ENCODE measurements at regions not wholly inside any gene's neighbourhood (a gene's known extent, or its start where the extent isn't known, plus 50 kb on each side); places are given as distances from the start of the nearest gene placed in this dataset.

GRCh38 chr1:168454211-168454815 lies 89.5 kb downstream of the XCL2 start:
- TF ChIP-seq, protein P1, sequence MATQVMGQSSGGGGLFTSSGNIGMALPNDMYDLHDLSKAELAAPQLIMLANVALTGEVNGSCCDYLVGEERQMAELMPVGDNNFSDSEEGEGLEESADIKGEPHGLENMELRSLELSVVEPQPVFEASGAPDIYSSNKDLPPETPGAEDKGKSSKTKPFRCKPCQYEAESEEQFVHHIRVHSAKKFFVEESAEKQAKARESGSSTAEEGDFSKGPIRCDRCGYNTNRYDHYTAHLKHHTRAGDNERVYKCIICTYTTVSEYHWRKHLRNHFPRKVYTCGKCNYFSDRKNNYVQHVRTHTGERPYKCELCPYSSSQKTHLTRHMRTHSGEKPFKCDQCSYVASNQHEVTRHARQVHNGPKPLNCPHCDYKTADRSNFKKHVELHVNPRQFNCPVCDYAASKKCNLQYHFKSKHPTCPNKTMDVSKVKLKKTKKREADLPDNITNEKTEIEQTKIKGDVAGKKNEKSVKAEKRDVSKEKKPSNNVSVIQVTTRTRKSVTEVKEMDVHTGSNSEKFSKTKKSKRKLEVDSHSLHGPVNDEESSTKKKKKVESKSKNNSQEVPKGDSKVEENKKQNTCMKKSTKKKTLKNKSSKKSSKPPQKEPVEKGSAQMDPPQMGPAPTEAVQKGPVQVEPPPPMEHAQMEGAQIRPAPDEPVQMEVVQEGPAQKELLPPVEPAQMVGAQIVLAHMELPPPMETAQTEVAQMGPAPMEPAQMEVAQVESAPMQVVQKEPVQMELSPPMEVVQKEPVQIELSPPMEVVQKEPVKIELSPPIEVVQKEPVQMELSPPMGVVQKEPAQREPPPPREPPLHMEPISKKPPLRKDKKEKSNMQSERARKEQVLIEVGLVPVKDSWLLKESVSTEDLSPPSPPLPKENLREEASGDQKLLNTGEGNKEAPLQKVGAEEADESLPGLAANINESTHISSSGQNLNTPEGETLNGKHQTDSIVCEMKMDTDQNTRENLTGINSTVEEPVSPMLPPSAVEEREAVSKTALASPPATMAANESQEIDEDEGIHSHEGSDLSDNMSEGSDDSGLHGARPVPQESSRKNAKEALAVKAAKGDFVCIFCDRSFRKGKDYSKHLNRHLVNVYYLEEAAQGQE (IDR thresholded peaks at IDR 0.05; ENCODE audit: insufficient read depth in 1 of 2, low read depth in 2 of 2, low read length in 2 of 2): no peak
- TF ChIP-seq SIN3A (IDR thresholded peaks at IDR 0.05; ENCODE audit: borderline replicate concordance, insufficient read depth, low read length): no peak
- TF ChIP-seq FOXP2 (optimal IDR thresholded peaks at IDR 0.05; ENCODE audit: borderline replicate concordance, extremely low read depth, extremely low read length, insufficient read depth): no peak
- no peak for TF ChIP-seq POLR2AphosphoS5 (IDR thresholded peaks at IDR 0.05; ENCODE audit: low read depth, low read length)
- TF ChIP-seq TAF1 (IDR thresholded peaks at IDR 0.05; ENCODE audit: borderline replicate concordance, insufficient read depth, low read length): no peak

DNA sequence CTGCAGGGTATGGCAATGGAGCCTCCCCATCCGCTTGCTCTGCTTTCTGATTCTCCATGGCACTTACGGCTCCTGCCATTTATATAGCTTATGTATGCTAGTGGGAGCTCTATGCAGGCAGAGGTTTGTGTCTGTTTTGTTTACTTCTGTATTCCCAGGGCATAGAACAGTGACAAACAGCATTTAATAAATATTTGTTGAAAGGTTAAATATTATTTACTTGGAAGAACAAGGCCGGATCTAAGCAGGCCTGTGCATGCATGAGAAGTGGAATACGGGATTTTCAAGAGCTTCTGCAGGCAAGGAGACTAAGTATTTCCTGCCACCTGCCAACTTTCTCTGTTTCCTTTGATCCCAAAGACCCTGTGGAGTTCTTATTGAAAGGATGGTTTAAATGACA lies 90.7 kb downstream of the XCL2 start:
- TF ChIP-seq POLR2AphosphoS5 (IDR thresholded peaks at IDR 0.05; ENCODE audit: low read depth, low read length): no peak
- TF ChIP-seq FOXP2 (optimal IDR thresholded peaks at IDR 0.05; ENCODE audit: borderline replicate concordance, extremely low read depth, extremely low read length, insufficient read depth): no peak
- TF ChIP-seq SIN3A (IDR thresholded peaks at IDR 0.05; ENCODE audit: borderline replicate concordance, insufficient read depth, low read length): no peak
- no peak for TF ChIP-seq TAF1 (IDR thresholded peaks at IDR 0.05; ENCODE audit: borderline replicate concordance, insufficient read depth, low read length)
- TF ChIP-seq, protein P1 (IDR thresholded peaks at IDR 0.05; ENCODE audit: insufficient read depth in 1 of 2, low read depth in 2 of 2, low read length in 2 of 2): no peak

- TF ChIP-seq TAF1 (IDR thresholded peaks at IDR 0.05; ENCODE audit: borderline replicate concordance, insufficient read depth, low read length) (no peak), FOXP2 (optimal IDR thresholded peaks at IDR 0.05; ENCODE audit: borderline replicate concordance, extremely low read depth, extremely low read length, insufficient read depth) (no peak), POLR2AphosphoS5 (IDR thresholded peaks at IDR 0.05; ENCODE audit: low read depth, low read length) (no peak), SIN3A (IDR thresholded peaks at IDR 0.05; ENCODE audit: borderline replicate concordance, insufficient read depth, low read length) (no peak)
- TF ChIP-seq, protein P1 (IDR thresholded peaks at IDR 0.05; ENCODE audit: insufficient read depth in 1 of 2, low read depth in 2 of 2, low read length in 2 of 2): no peak
These were observed 91.5 kb downstream of the XCL2 start for GRCh38 chr1:168452329-168452728.

- TF ChIP-seq FOXP2 (optimal IDR thresholded peaks at IDR 0.05; ENCODE audit: borderline replicate concordance, extremely low read depth, extremely low read length, insufficient read depth): no peak
- no peak for TF ChIP-seq POLR2AphosphoS5 (IDR thresholded peaks at IDR 0.05; ENCODE audit: low read depth, low read length)
- TF ChIP-seq, protein P1 (IDR thresholded peaks at IDR 0.05; ENCODE audit: insufficient read depth in 1 of 2, low read depth in 2 of 2, low read length in 2 of 2): no peak
- TF ChIP-seq TAF1 (IDR thresholded peaks at IDR 0.05; ENCODE audit: borderline replicate concordance, insufficient read depth, low read length): no peak
- no peak for TF ChIP-seq SIN3A (IDR thresholded peaks at IDR 0.05; ENCODE audit: borderline replicate concordance, insufficient read depth, low read length)
These were observed 95.9 kb downstream of the XCL2 start for GRCh38 chr1:168447871-168448270.
